Lung (tissue), 11 donors: ENCODE measurements at regions not wholly inside any gene's neighbourhood (a gene's known extent, or its start where the extent isn't known, plus 50 kb on each side); places are given as distances from the start of the nearest gene placed in this dataset.
"Not testable (repeated sequence)": the region's sequence is repeated elsewhere in the genome, so short reads cannot be mapped to it uniquely, and the experiment has no call there.

Source experiments
- ATAC-seq: fragments of 200-7000 bp; cut with Tn5 transposase; one replicate; pipeline ENCODE4 v1.9.1; 2020; ENCODE audit warnings: moderate number of reproducible peaks; ENCODE audit not compliant: insufficient read depth, low FRiP score
- DNase-seq, 3 donors: peaks; one replicate each; pipeline ENCODE4 v3.0.0-alpha.2; 2013 to 2017
- H3K27ac ChIP-seq, 2 donors: one replicate each; pipeline ENCODE4 v1.5.1; 2013; ENCODE audit warnings: mild to moderate bottlenecking in 2 of 2, moderate library complexity in 2 of 2, control low read depth in 1 of 2, inconsistent platforms in 1 of 2, low read depth in 1 of 2, low read length in 1 of 2
- H3K27me3 ChIP-seq, 3 donors: one replicate each; pipeline ENCODE4 v1.5.1; 2013; ENCODE audit warnings: low read length in 2 of 3; ENCODE audit not compliant: control insufficient read depth in 3 of 3, insufficient read depth in 3 of 3
- H3K36me3 ChIP-seq, 4 donors: one replicate each; pipeline ENCODE4 v1.5.1; 2013; ENCODE audit warnings: low read length in 4 of 4, mild to moderate bottlenecking in 1 of 4, moderate library complexity in 1 of 4; ENCODE audit not compliant: control insufficient read depth in 4 of 4, insufficient read depth in 4 of 4
- H3K4me1 ChIP-seq, 5 donors: one replicate each; pipeline ENCODE4 v1.5.1; 2013; ENCODE audit warnings: low read length in 5 of 5, mild to moderate bottlenecking in 2 of 5, moderate library complexity in 1 of 5; ENCODE audit not compliant: control insufficient read depth in 5 of 5, insufficient read depth in 5 of 5
- H3K4me3 ChIP-seq: one replicate; pipeline ENCODE4 v1.5.1; 2013; ENCODE audit warnings: mild to moderate bottlenecking, control low read depth, moderate library complexity
- H3K9ac ChIP-seq, 2 donors: one replicate each; pipeline ENCODE4 v1.5.1; 2013; ENCODE audit warnings: low read length in 2 of 2, control low read depth in 1 of 2; ENCODE audit not compliant: insufficient read depth in 1 of 2
- H3K9me3 ChIP-seq, 4 donors: one replicate each; pipeline ENCODE4 v1.5.1; 2013; ENCODE audit warnings: low read length in 3 of 4, mild to moderate bottlenecking in 1 of 4, moderate library complexity in 1 of 4; ENCODE audit not compliant: control insufficient read depth in 4 of 4, insufficient read depth in 3 of 4
- CTCF ChIP-seq: IDR thresholded peaks from 2 replicates; pipeline ENCODE4 v1.5.1; 2012; ENCODE audit warnings: mild to moderate bottlenecking; ENCODE audit errors: control extremely low read depth, extremely low read depth
- WGBS, 2 donors: extraction: QIAGEN DNeasy Blood & Tissue Kit; methylation state at CpG; one replicate each; pipeline ENCODE4 v1.1.7; 2013; 5-methylcytosine and 5-hydroxymethylcytosine counted together
- donor health status: control.
- donor health status: control.
- donor health status: Bipolar disorder and iron deficiency.
- donor health status: healthy.
- donor health status: DM: yes; HTN: yes; CAD: no.

GRCh38 chr7:17044861-17045260 is 163.1 kb upstream of the AGR3 start:
- no peak for TF ChIP-seq CTCF
- no peak overlapping the region for H3K9ac ChIP-seq
- no peaks in the 10 kb centered on the region for H3K36me3 ChIP-seq
- 78 to 89% methylated on average over 2 of the region's 2 CpGs for WGBS, 2 donors
- H3K27ac ChIP-seq: no peak overlapping the region
- peaks cover 2 to 24% (median 5%) of the 10 kb centered on the region in 5 donors for H3K4me1 ChIP-seq
- ATAC-seq: no peak
- DNase-seq: no peak
- no peaks in the 10 kb centered on the region for H3K9me3 ChIP-seq
- H3K4me3 ChIP-seq: no peak overlapping the region
- H3K27me3 ChIP-seq: no peaks in the 10 kb centered on the region

- no peak for TF ChIP-seq CTCF
- DNase-seq (no peak), ATAC-seq (no peak)
- H3K27ac ChIP-seq: no peak overlapping the region
- WGBS, 2 donors: 90 to 92% methylated on average over 2 of the region's 2 CpGs
- peaks cover 0 to 15% (median 4%) of the 10 kb centered on the region in 5 donors for H3K4me1 ChIP-seq
- H3K9ac ChIP-seq: no peak overlapping the region
- H3K9me3 ChIP-seq: no peaks in the 10 kb centered on the region
- H3K4me3 ChIP-seq: no peak overlapping the region
- H3K36me3 ChIP-seq: no peaks in the 10 kb centered on the region
- H3K27me3 ChIP-seq: no peaks in the 10 kb centered on the region
These were observed 164.5 kb upstream of the AGR3 start for GRCh38 chr7:17046259-17046658.

- Histone ChIP-seq H3K9ac (no peak overlapping the region), H3K27ac (no peak overlapping the region), H3K9me3 (no peaks in the 10 kb centered on the region), H3K4me3 (no peak overlapping the region), H3K4me1 (peaks cover 0 to 11% (median under 1%) of the 10 kb centered on the region in 5 donors), H3K27me3 (no peaks in the 10 kb centered on the region), H3K36me3 (no peaks in the 10 kb centered on the region)
- DNase-seq (no peak), ATAC-seq (no peak)
- WGBS, 2 donors: 68 to 71% methylated on average over 6 of the region's 6 CpGs
- TF ChIP-seq CTCF: no peak
These were observed 164.9 kb upstream of the AGR3 start for GRCh38 chr7:17046666-17047065.

GRCh38 chr7:17053164-17053563 is 171.4 kb upstream of the AGR3 start:
- H3K27me3 ChIP-seq, H3K27ac ChIP-seq, H3K9me3 ChIP-seq, H3K9ac ChIP-seq, H3K36me3 ChIP-seq, ATAC-seq, H3K4me1 ChIP-seq, H3K4me3 ChIP-seq, DNase-seq: not testable (repeated sequence)
- 79 to 84% methylated on average over 9 of the region's 9 CpGs for WGBS, 2 donors
